ENCODE measurements at regions not wholly inside any gene's neighbourhood (a gene's known extent, or its start where the extent isn't known, plus 50 kb on each side); places are given as distances from the start of the nearest gene placed in this dataset.
A peak's percentile ranks its signal among the peaks of the same experiment; 100 is the strongest.
"Not testable (repeated sequence)": the region's sequence is repeated elsewhere in the genome, so short reads cannot be mapped to it uniquely, and the experiment has no call there.

GRCh38 chr20:26008026-26008425 lies 311.4 kb upstream of the ZNF337 start:
- not testable (repeated sequence) for H3K9me3 Mint-ChIP-seq; H3K4me1 Mint-ChIP-seq (ENCODE audit: low read depth); H3K4me3 Mint-ChIP-seq; H3K27ac Mint-ChIP-seq; H3K36me3 Mint-ChIP-seq (ENCODE audit: low read depth); DNase-seq (ENCODE audit: low spot score); H3K27me3 Mint-ChIP-seq (ENCODE audit: low read depth)

GRCh38 chr20:26006164-26006563 lies 309.5 kb upstream of the ZNF337 start:
- H3K27ac Mint-ChIP-seq; DNase-seq (ENCODE audit: low spot score); H3K4me3 Mint-ChIP-seq; H3K9me3 Mint-ChIP-seq; H3K36me3 Mint-ChIP-seq (ENCODE audit: low read depth); H3K4me1 Mint-ChIP-seq (ENCODE audit: low read depth); H3K27me3 Mint-ChIP-seq (ENCODE audit: low read depth): not testable (repeated sequence)

- not testable (repeated sequence) for H3K36me3 Mint-ChIP-seq (ENCODE audit: low read depth); H3K4me1 Mint-ChIP-seq (ENCODE audit: low read depth); H3K27me3 Mint-ChIP-seq (ENCODE audit: low read depth); DNase-seq (ENCODE audit: low spot score); H3K4me3 Mint-ChIP-seq; H3K9me3 Mint-ChIP-seq; H3K27ac Mint-ChIP-seq
These were observed 307.3 kb upstream of the ZNF337 start for GRCh38 chr20:26003959-26004358.

- not testable (repeated sequence) for DNase-seq (ENCODE audit: low spot score); H3K4me1 Mint-ChIP-seq (ENCODE audit: low read depth); H3K27me3 Mint-ChIP-seq (ENCODE audit: low read depth); H3K9me3 Mint-ChIP-seq; H3K27ac Mint-ChIP-seq; H3K4me3 Mint-ChIP-seq; H3K36me3 Mint-ChIP-seq (ENCODE audit: low read depth)
These were observed 300.9 kb upstream of the ZNF337 start for GRCh38 chr20:25997367-25998038.

GRCh38 chr20:25992146-25992545 lies 295.5 kb upstream of the ZNF337 start:
- DNase-seq (ENCODE audit: low spot score): no peak
- Mint-ChIP-seq H3K36me3 (ENCODE audit: low read depth) (no peaks in the 10 kb centered on the region), H3K4me3 (no peak overlapping the region), H3K27me3 (ENCODE audit: low read depth) (peaks cover 3% of the 10 kb centered on the region), H3K27ac (no peak overlapping the region), H3K4me1 (ENCODE audit: low read depth) (no peaks in the 10 kb centered on the region), H3K9me3 (no peaks in the 10 kb centered on the region)

GRCh38 chr20:25991756-25992130 lies 295.1 kb upstream of the ZNF337 start:
- H3K36me3 Mint-ChIP-seq (ENCODE audit: low read depth): no peaks in the 10 kb centered on the region
- no peak overlapping the region for H3K27ac Mint-ChIP-seq
- H3K27me3 Mint-ChIP-seq (ENCODE audit: low read depth): peaks cover 3% of the 10 kb centered on the region
- no peak for DNase-seq (ENCODE audit: low spot score)
- no peaks in the 10 kb centered on the region for H3K4me1 Mint-ChIP-seq (ENCODE audit: low read depth)
- no peak overlapping the region for H3K4me3 Mint-ChIP-seq
- H3K9me3 Mint-ChIP-seq: no peaks in the 10 kb centered on the region

- H3K27me3 Mint-ChIP-seq (ENCODE audit: low read depth): peaks cover 3% of the 10 kb centered on the region
- H3K27ac Mint-ChIP-seq: no peak overlapping the region
- DNase-seq (ENCODE audit: low spot score): no peak
- no peaks in the 10 kb centered on the region for H3K36me3 Mint-ChIP-seq (ENCODE audit: low read depth)
- no peak overlapping the region for H3K4me3 Mint-ChIP-seq
- no peaks in the 10 kb centered on the region for H3K4me1 Mint-ChIP-seq (ENCODE audit: low read depth)
- no peaks in the 10 kb centered on the region for H3K9me3 Mint-ChIP-seq
These were observed 294.6 kb upstream of the ZNF337 start for GRCh38 chr20:25991051-25991755.

- not testable (repeated sequence) for H3K27me3 Mint-ChIP-seq (ENCODE audit: low read depth); H3K36me3 Mint-ChIP-seq (ENCODE audit: low read depth); H3K27ac Mint-ChIP-seq; DNase-seq (ENCODE audit: low spot score); H3K4me3 Mint-ChIP-seq; H3K4me1 Mint-ChIP-seq (ENCODE audit: low read depth); H3K9me3 Mint-ChIP-seq
These were observed 293.0 kb upstream of the ZNF337 start for GRCh38 chr20:25989686-25990085.

- no peaks in the 10 kb centered on the region for H3K9me3 Mint-ChIP-seq
- H3K4me3 Mint-ChIP-seq: no peak overlapping the region
- H3K27ac Mint-ChIP-seq: no peak overlapping the region
- peaks cover 2% of the 10 kb centered on the region for H3K27me3 Mint-ChIP-seq (ENCODE audit: low read depth)
- DNase-seq (ENCODE audit: low spot score): no peak
- no peaks in the 10 kb centered on the region for H3K4me1 Mint-ChIP-seq (ENCODE audit: low read depth)
- no peaks in the 10 kb centered on the region for H3K36me3 Mint-ChIP-seq (ENCODE audit: low read depth)
These were observed 292.5 kb upstream of the ZNF337 start for GRCh38 chr20:25989196-25989595.

GRCh38 chr20:25987928-25988560 lies 291.4 kb upstream of the ZNF337 start:
- DNase-seq (ENCODE audit: low spot score); H3K36me3 Mint-ChIP-seq (ENCODE audit: low read depth); H3K27me3 Mint-ChIP-seq (ENCODE audit: low read depth); H3K27ac Mint-ChIP-seq; H3K9me3 Mint-ChIP-seq; H3K4me1 Mint-ChIP-seq (ENCODE audit: low read depth): not testable (repeated sequence)
- H3K4me3 Mint-ChIP-seq: peak overlapping the region; percentile 33

GRCh38 chr20:25987073-25987927 lies 290.6 kb upstream of the ZNF337 start:
- Mint-ChIP-seq H3K9me3 (no peaks in the 10 kb centered on the region), H3K36me3 (ENCODE audit: low read depth) (no peaks in the 10 kb centered on the region), H3K4me1 (ENCODE audit: low read depth) (no peaks in the 10 kb centered on the region), H3K4me3 (peak overlapping the region; percentile 33), H3K27me3 (ENCODE audit: low read depth) (peaks cover 2% of the 10 kb centered on the region), H3K27ac (no peak overlapping the region)
- DNase-seq (ENCODE audit: low spot score): peak; percentile 45

- Mint-ChIP-seq H3K27ac (no peak overlapping the region), H3K36me3 (ENCODE audit: low read depth) (no peaks in the 10 kb centered on the region), H3K4me1 (ENCODE audit: low read depth) (no peaks in the 10 kb centered on the region), H3K4me3 (no peak overlapping the region), H3K27me3 (ENCODE audit: low read depth) (peaks cover 2% of the 10 kb centered on the region), H3K9me3 (peaks cover 4% of the 10 kb centered on the region)
- DNase-seq (ENCODE audit: low spot score): no peak
These were observed 288.9 kb upstream of the ZNF337 start for GRCh38 chr20:25985597-25985996.

- Mint-ChIP-seq H3K4me1 (ENCODE audit: low read depth) (no peaks in the 10 kb centered on the region), H3K4me3 (no peak overlapping the region), H3K9me3 (peaks cover 4% of the 10 kb centered on the region), H3K27ac (no peak overlapping the region), H3K27me3 (ENCODE audit: low read depth) (peaks cover 2% of the 10 kb centered on the region), H3K36me3 (ENCODE audit: low read depth) (no peaks in the 10 kb centered on the region)
- DNase-seq (ENCODE audit: low spot score): no peak
These were observed 288.3 kb upstream of the ZNF337 start for GRCh38 chr20:25984933-25985332.

GRCh38 chr20:25982701-25983100 lies 286.0 kb upstream of the ZNF337 start:
- not testable (repeated sequence) for H3K27ac Mint-ChIP-seq; H3K9me3 Mint-ChIP-seq; H3K4me1 Mint-ChIP-seq (ENCODE audit: low read depth); DNase-seq (ENCODE audit: low spot score); H3K4me3 Mint-ChIP-seq; H3K36me3 Mint-ChIP-seq (ENCODE audit: low read depth); H3K27me3 Mint-ChIP-seq (ENCODE audit: low read depth)
